DMS53 treated with DMSO at 0.1 percent for 48 hours (cell line): ENCODE measurements at regions not wholly inside any gene's neighbourhood (a gene's known extent, or its start where the extent isn't known, plus 50 kb on each side); places are given as distances from the start of the nearest gene placed in this dataset.

Experiments
- DNase-seq: peaks from one replicate; lab custom pipeline; 2025; ENCODE audit not compliant: unreplicated experiment; lab: John Stamatoyannopoulos, UW

DNA sequence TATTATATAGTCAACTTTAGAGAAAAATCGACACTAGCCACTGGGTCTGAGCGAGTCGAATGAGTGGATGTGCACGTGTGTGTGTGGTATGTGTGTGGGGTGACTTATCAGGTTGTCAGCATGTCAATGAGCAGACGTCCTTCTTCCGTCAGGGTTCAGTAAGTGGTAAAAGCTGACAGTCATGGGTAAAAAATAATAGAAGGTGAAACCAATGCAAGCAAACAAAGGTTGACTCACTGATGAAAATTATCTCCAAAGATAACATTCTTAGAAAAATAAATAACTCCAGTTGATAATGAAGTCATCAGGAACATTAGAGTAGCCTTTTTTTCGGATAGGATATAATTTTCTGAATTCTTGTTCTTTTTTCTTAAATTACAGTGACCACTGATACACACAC lies 243.8 kb upstream of the FOXQ1 start:
- no peak for DNase-seq

DNA sequence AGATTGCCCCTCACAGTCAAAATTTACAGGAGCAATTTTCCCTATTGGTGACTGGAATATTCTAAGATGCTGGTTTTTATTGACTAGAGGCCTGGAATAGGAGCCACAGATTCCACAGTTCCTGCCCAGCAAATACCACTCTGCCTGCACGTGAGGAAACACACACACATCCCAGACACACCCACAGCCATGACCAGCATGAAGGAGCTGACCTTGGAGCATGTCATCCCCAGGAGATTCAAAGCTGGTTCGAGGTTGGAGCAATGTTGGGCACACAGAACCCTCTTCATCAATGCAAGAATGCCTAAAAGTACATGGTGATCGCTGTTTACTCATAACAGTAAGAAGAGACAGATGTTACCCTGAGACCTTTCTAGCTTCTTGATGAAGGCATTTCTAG lies 244.6 kb upstream of the FOXQ1 start:
- DNase-seq: no peak

DNA sequence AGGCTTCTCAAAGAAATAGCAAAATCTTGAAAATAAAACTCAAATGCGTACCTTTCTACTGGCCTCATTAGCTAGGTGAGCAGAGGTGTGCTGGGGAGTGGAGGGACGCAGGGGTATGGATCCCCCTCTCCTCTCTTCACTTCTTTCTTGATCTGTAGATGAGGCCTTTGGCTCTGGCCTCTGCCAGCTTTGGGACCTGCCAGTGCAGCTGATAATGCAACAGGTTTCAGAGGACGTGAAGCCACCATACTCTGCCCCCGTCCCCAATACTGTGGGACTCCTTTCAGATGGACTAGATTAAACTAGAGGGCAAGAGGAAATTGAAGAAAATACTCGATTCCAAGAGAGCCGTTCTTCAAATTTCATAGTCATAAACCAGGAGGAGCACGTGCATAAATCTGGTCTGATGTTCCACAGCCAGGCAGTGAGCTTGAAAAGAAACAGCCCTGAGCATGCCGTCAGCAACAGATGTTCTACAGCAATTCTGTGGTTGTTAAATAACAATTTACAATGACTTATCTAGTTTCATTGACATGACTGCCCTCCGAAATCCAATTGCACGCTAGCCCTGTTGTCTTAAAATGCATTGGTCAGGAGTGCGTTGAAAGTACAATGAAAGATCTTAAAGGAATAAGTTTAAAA lies 245.3 kb upstream of the FOXQ1 start:
- no peak for DNase-seq

GRCh38 chr6:1065986-1066385 lies 245.9 kb upstream of the FOXQ1 start:
- DNase-seq: no peak

GRCh38 chr6:1063671-1064355 lies 248.1 kb upstream of the FOXQ1 start:
- no peak for DNase-seq

GRCh38 chr6:1062786-1063545 lies 248.9 kb upstream of the FOXQ1 start:
- no peak for DNase-seq

GRCh38 chr6:1059596-1059995 lies 252.3 kb upstream of the FOXQ1 start:
- DNase-seq: no peak

DNA sequence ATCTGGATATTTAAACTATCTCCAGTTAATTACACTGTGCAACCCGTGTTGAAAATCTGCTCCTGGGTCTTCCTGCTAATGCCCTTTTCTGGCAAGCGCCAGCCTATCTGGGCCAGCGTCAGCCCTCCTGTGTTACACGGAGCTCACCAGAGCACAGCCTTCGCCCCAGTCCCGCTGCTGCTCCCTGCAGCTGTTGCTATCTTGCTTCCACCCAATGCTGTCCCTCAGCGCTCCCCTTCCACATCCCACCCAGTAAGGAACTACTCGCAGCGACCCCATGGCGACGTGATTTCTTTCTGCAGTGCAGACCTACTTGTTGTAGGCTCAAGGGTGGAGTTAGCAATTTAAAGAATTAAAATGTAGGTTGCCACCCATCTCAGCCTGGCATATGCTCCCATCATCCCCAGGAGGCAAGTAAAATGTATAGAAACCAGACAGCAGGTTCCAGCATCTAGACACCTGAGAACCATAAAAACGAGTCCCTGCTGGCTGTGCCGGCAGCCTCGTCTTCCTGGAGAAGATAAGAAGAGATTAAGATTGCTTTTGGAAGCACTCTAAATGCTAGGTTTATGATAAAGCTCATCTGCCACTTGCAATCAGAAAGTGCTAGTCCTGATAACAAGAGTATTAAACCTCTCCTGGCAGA lies 254.3 kb upstream of the FOXQ1 start:
- no peak for DNase-seq

GRCh38 chr6:1055015-1055921 lies 256.6 kb upstream of the FOXQ1 start:
- DNase-seq: no peak

GRCh38 chr6:1054653-1055014 lies 257.3 kb upstream of the FOXQ1 start:
- no peak for DNase-seq

DNA sequence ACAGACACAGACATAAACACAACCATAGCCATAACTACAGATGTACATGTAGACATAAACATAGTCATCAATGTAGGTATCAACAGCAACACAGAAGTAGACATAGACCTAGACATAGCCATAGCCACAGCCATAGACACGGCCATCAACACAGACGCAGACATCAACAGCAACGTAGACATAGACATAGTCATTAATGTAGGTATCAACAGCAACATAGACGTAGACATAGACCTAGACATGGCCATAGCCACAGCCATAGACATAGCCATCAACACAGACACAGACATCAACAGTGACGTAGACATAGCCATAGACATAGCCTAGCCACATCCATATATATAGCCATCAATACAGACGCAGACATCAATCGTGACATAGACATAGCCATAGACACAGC lies 258.3 kb upstream of the FOXQ1 start:
- no peak for DNase-seq

DNA sequence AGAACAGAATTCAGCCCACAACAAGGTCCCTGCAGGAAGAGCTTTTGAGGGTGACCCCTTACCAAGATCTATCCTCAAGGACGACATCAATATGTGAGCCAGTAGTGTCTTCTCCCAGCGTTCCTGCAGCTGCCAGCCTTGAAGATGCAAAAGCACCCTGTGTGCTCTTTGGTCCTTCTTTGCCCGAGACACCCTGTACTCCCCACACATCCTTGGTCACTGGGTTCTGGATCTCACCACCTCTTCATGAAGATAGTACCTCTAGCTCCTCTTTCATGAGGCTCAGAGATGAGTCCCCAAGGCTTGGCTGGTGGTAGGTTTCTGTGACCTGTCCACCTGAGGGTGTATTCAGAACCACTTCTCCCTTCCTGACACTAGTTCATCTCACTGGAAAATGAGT lies 259.6 kb upstream of the FOXQ1 start:
- DNase-seq: no peak

DNA sequence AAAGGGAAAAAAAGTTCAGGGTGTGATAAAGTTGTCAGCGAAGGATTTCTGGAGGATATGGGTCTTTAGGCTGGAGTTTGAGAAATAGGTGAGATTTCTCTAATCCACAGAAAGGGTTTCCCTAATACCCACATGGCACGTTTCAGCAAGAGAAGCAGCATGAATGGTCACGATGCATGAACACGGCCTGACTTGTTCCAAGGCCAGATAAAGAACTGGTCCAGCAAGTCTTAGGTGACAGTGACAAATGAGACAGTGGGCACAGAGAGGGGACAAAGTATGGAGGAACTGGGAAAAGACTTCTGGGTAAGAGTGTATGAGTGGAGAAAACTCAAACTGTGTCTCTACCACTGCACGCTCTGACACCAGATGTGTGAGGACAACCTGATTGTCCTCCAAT lies 262.0 kb upstream of the FOXQ1 start:
- DNase-seq: no peak

- DNase-seq: no peak
These were observed 262.7 kb upstream of the FOXQ1 start for GRCh38 chr6:1049170-1049569.

- no peak for DNase-seq
These were observed 263.8 kb upstream of the FOXQ1 start for GRCh38 chr6:1047981-1048541.

- no peak for DNase-seq
These were observed 266.7 kb upstream of the FOXQ1 start for GRCh38 chr6:1045239-1045638.

- DNase-seq: no peak
These were observed 267.7 kb upstream of the FOXQ1 start for GRCh38 chr6:1044040-1044836.

DNA sequence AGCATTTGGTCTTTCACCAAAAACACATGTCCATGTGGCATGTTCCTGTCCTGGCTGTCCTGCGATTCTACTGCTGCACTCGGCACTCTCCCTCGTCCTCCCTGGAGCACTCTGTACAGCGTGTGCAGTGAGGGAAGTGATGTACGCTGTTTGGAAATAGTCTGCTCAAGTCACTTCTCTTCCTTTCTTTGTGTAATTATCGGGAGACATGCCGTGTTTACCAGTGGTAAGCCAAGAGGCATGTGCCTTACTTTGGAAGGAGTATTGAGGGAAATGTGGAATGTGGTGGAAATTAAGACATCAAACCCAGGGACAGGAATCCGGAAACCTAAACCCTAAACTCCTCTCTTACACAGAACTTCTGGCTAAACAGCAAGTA lies 268.5 kb upstream of the FOXQ1 start:
- no peak for DNase-seq

DNA sequence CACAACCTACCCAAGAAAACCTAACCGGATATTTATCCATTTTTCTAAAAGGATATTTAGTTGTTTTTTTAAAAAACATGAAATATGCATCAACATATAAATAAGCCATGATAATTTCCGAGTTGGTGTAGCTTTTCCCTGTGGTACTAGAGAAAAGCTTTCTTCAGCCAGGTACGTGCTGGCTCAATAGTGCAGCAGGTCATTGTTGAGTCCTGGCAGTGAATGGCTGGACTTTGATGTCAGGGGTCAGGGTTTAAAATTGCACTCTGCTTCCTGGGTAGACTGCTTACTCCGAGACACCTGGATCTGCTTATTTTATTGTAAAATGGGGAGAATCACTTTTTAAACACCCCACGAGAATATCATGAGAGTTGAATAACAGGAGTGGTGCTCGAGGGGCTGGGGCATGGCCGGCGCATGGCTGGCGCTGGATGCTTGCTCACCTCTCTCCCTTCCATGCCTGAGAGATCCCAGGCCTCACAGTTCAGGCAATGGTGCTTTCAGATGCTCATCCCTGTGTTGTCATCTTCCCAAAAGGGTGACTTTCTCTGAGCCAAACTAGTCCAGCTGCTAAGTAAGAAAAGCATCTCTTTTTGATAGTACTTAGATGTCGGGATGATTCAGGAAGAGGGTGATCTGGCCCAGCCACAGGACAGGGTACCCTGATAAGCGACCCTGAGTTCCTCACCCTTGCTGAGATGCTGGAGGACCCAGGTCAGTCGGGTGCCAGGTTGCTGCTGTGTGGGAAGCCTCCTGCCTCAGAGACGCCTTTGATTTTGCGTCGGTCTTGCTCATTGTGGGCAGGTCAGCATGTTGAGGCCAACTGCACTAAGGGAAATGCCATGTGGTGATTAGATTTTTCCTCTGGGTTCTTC lies 269.1 kb upstream of the FOXQ1 start:
- DNase-seq: no peak
